ENCODE measurements at regions not wholly inside any gene's neighbourhood (a gene's known extent, or its start where the extent isn't known, plus 50 kb on each side); places are given as distances from the start of the nearest gene placed in this dataset.
A peak's percentile ranks its signal among the peaks of the same experiment; 100 is the strongest.

- POLR2A ChIA-PET: no interaction called here
- no peaks in the 10 kb centered on the region for H3K9me3 Mint-ChIP-seq
- DNase-seq (no peak), ATAC-seq (ENCODE audit: low read depth) (no peak)
- no peak overlapping the region for H3K4me3 Mint-ChIP-seq
- H3K27me3 Mint-ChIP-seq: peaks cover 7% of the 10 kb centered on the region
- peaks cover 4% of the 10 kb centered on the region for H3K36me3 Mint-ChIP-seq
- peaks cover 6% of the 10 kb centered on the region for H3K4me1 Mint-ChIP-seq
- H3K27ac Mint-ChIP-seq: no peak overlapping the region
These were observed 174.8 kb upstream of the TNFAIP3 start for GRCh38 chr6:137692308-137692707.

GRCh38 chr6:137692806-137693205, 174.3 kb upstream of the TNFAIP3 start:
- no peak for DNase-seq
- no peaks in the 10 kb centered on the region for H3K9me3 Mint-ChIP-seq
- H3K36me3 Mint-ChIP-seq: peaks cover 4% of the 10 kb centered on the region
- peaks cover 9% of the 10 kb centered on the region for H3K4me1 Mint-ChIP-seq
- POLR2A ChIA-PET: no interaction called here
- peaks cover 7% of the 10 kb centered on the region for H3K27me3 Mint-ChIP-seq
- no peak overlapping the region for H3K4me3 Mint-ChIP-seq
- no peak for ATAC-seq (ENCODE audit: low read depth)
- no peak overlapping the region for H3K27ac Mint-ChIP-seq

GRCh38 chr6:137693711-137694110, 173.3 kb upstream of the TNFAIP3 start:
- peaks cover 4% of the 10 kb centered on the region for H3K36me3 Mint-ChIP-seq
- H3K27ac Mint-ChIP-seq: no peak overlapping the region
- H3K4me1 Mint-ChIP-seq: peaks cover 14% of the 10 kb centered on the region
- no peak overlapping the region for H3K4me3 Mint-ChIP-seq
- no peaks in the 10 kb centered on the region for H3K9me3 Mint-ChIP-seq
- no peak for ATAC-seq (ENCODE audit: low read depth)
- POLR2A ChIA-PET: no interaction called here
- DNase-seq: no peak
- peaks cover 7% of the 10 kb centered on the region for H3K27me3 Mint-ChIP-seq

- H3K4me3 Mint-ChIP-seq: no peak overlapping the region
- DNase-seq (no peak), ATAC-seq (ENCODE audit: low read depth) (no peak)
- POLR2A ChIA-PET: no interaction called here
- no peak overlapping the region for H3K27ac Mint-ChIP-seq
- no peaks in the 10 kb centered on the region for H3K9me3 Mint-ChIP-seq
- peaks cover 1% of the 10 kb centered on the region for H3K36me3 Mint-ChIP-seq
- H3K27me3 Mint-ChIP-seq: peaks cover 7% of the 10 kb centered on the region
- H3K4me1 Mint-ChIP-seq: peaks cover 27% of the 10 kb centered on the region
These were observed 170.3 kb upstream of the TNFAIP3 start for GRCh38 chr6:137696765-137697164.

GRCh38 chr6:137697267-137697938, 169.7 kb upstream of the TNFAIP3 start:
- no peak for ATAC-seq (ENCODE audit: low read depth)
- POLR2A ChIA-PET: no interaction called here
- H3K9me3 Mint-ChIP-seq: no peaks in the 10 kb centered on the region
- H3K27me3 Mint-ChIP-seq: peaks cover 7% of the 10 kb centered on the region
- no peaks in the 10 kb centered on the region for H3K36me3 Mint-ChIP-seq
- H3K4me1 Mint-ChIP-seq: peaks cover 27% of the 10 kb centered on the region
- H3K4me3 Mint-ChIP-seq: no peak overlapping the region
- no peak overlapping the region for H3K27ac Mint-ChIP-seq
- DNase-seq: no peak

- Mint-ChIP-seq H3K36me3 (no peaks in the 10 kb centered on the region), H3K27ac (peak overlapping the region; percentile 92), H3K4me3 (peak overlapping the region; percentile 74), H3K4me1 (peaks cover 27% of the 10 kb centered on the region), H3K9me3 (no peaks in the 10 kb centered on the region), H3K27me3 (peaks cover 7% of the 10 kb centered on the region)
- POLR2A ChIA-PET: interaction anchor here (0.7 to 1.7 kb wide), 4 partner anchors 10 to 173 kb away, joined by 3 to 4 read pairs (median 4); partner anchors contain the start of gene TNFAIP3
- ATAC-seq (ENCODE audit: low read depth) (peak; percentile 50), DNase-seq (no peak)
These were observed 168.4 kb upstream of the TNFAIP3 start for GRCh38 chr6:137698636-137699030.

- Mint-ChIP-seq H3K4me3 (peak overlapping the region; percentile 74), H3K27ac (peak overlapping the region; percentile 92), H3K4me1 (peaks cover 27% of the 10 kb centered on the region), H3K27me3 (peaks cover 7% of the 10 kb centered on the region), H3K9me3 (no peaks in the 10 kb centered on the region), H3K36me3 (no peaks in the 10 kb centered on the region)
- peak; percentile 62 for ATAC-seq (ENCODE audit: low read depth)
- no peak for DNase-seq
- POLR2A ChIA-PET: interaction anchor here (1.0 to 1.7 kb wide), 3 partner anchors 9 to 172 kb away, joined by 4 read pairs; partner anchors contain the start of gene TNFAIP3
These were observed 167.9 kb upstream of the TNFAIP3 start for GRCh38 chr6:137699031-137699683.

- Mint-ChIP-seq H3K27ac (no peak overlapping the region), H3K36me3 (no peaks in the 10 kb centered on the region), H3K4me1 (peaks cover 28% of the 10 kb centered on the region), H3K4me3 (no peak overlapping the region), H3K9me3 (no peaks in the 10 kb centered on the region), H3K27me3 (peaks cover 5% of the 10 kb centered on the region)
- POLR2A ChIA-PET: interaction anchor here (1.7 kb wide), 1 partner anchor 166 kb away, joined by 4 read pairs; the partner anchor contains the start of gene TNFAIP3
- ATAC-seq (ENCODE audit: low read depth): no peak
- no peak for DNase-seq
These were observed 166.9 kb upstream of the TNFAIP3 start for GRCh38 chr6:137700161-137700560.

- Mint-ChIP-seq H3K4me1 (peaks cover 29% of the 10 kb centered on the region), H3K36me3 (no peaks in the 10 kb centered on the region), H3K4me3 (no peak overlapping the region), H3K27me3 (peaks cover 5% of the 10 kb centered on the region), H3K27ac (no peak overlapping the region), H3K9me3 (no peaks in the 10 kb centered on the region)
- POLR2A ChIA-PET: no interaction called here
- DNase-seq: no peak
- ATAC-seq (ENCODE audit: low read depth): no peak
These were observed 166.1 kb upstream of the TNFAIP3 start for GRCh38 chr6:137700751-137701477.

GRCh38 chr6:137701942-137702341, 165.1 kb upstream of the TNFAIP3 start:
- Mint-ChIP-seq H3K4me1 (peaks cover 35% of the 10 kb centered on the region), H3K9me3 (no peaks in the 10 kb centered on the region), H3K27me3 (peaks cover 2% of the 10 kb centered on the region), H3K4me3 (no peak overlapping the region), H3K27ac (no peak overlapping the region), H3K36me3 (no peaks in the 10 kb centered on the region)
- ATAC-seq (ENCODE audit: low read depth): no peak
- POLR2A ChIA-PET: no interaction called here
- no peak for DNase-seq

GRCh38 chr6:137702791-137703424, 164.2 kb upstream of the TNFAIP3 start:
- POLR2A ChIA-PET: no interaction called here
- Mint-ChIP-seq H3K9me3 (no peaks in the 10 kb centered on the region), H3K27me3 (no peaks in the 10 kb centered on the region), H3K36me3 (no peaks in the 10 kb centered on the region), H3K27ac (no peak overlapping the region), H3K4me1 (peaks cover 37% of the 10 kb centered on the region), H3K4me3 (no peak overlapping the region)
- no peak for ATAC-seq (ENCODE audit: low read depth)
- DNase-seq: no peak

GRCh38 chr6:137704802-137705159, 162.3 kb upstream of the TNFAIP3 start:
- H3K4me1 Mint-ChIP-seq: peaks cover 38% of the 10 kb centered on the region
- H3K27me3 Mint-ChIP-seq: no peaks in the 10 kb centered on the region
- POLR2A ChIA-PET: interaction anchor here (0.9 to 1.1 kb wide), 3 partner anchors 40 to 271 kb away, joined by 3 to 6 read pairs (median 4); no protein-coding TSS in a partner anchor
- ATAC-seq (ENCODE audit: low read depth): no peak
- DNase-seq: no peak
- no peaks in the 10 kb centered on the region for H3K36me3 Mint-ChIP-seq
- no peak overlapping the region for H3K4me3 Mint-ChIP-seq
- no peak overlapping the region for H3K27ac Mint-ChIP-seq
- no peaks in the 10 kb centered on the region for H3K9me3 Mint-ChIP-seq
